22Rv1 (cell line): ENCODE measurements at regions not wholly inside any gene's neighbourhood (a gene's known extent, or its start where the extent isn't known, plus 50 kb on each side); places are given as distances from the start of the nearest gene placed in this dataset.

Experiments
- H3K27ac ChIP-seq: fragments of 450-650 bp; 2 replicates; pipeline ENCODE4 v1.5.1; 2017
- ZFX ChIP-seq: fragments of 450-650 bp; IDR thresholded peaks from 2 replicates; pipeline ENCODE4 v1.6.1; 2017; ENCODE audit warnings: antibody characterized with exemption, borderline replicate concordance
- TF ChIP-seq, protein P1 (sequence below): fragments of 450-650 bp; IDR thresholded peaks from 2 replicates; pipeline ENCODE4 v1.5.1; 2017; ENCODE audit warnings: mild to moderate bottlenecking

DNA sequence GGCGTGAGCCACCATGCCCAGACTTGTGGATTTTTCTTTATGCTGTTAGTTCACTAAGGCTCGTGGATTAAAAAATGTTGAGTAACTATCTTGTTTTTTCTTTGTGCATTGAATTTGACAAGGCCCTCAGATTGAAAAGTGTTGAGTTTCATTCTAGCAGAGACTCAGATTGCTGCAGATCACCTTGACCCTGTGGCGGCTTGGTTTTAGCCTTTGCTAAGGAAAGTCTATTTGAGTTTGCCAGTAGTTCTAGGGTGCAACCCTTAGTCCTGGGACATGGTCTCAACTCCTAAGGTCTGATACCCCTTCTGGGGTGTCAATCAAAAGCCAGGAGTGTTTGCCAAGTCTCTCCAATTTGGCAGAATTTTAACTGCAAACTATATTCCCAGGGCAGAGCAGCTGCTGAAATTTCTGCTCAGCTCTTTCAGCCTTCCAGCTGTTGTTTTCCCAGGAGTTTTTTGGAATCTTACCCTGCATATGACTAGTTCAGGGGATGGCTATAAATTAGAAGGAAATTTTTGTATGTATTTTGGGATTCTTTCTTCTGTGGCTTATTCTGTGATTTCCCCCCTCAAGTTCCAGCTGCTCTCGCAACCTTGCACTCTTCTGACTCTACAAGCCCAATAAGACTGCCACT is 84.3 kb upstream of the HAND1 start:
- TF ChIP-seq ZFX = no peak
- TF ChIP-seq, protein P1, sequence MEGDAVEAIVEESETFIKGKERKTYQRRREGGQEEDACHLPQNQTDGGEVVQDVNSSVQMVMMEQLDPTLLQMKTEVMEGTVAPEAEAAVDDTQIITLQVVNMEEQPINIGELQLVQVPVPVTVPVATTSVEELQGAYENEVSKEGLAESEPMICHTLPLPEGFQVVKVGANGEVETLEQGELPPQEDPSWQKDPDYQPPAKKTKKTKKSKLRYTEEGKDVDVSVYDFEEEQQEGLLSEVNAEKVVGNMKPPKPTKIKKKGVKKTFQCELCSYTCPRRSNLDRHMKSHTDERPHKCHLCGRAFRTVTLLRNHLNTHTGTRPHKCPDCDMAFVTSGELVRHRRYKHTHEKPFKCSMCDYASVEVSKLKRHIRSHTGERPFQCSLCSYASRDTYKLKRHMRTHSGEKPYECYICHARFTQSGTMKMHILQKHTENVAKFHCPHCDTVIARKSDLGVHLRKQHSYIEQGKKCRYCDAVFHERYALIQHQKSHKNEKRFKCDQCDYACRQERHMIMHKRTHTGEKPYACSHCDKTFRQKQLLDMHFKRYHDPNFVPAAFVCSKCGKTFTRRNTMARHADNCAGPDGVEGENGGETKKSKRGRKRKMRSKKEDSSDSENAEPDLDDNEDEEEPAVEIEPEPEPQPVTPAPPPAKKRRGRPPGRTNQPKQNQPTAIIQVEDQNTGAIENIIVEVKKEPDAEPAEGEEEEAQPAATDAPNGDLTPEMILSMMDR = no peak

DNA sequence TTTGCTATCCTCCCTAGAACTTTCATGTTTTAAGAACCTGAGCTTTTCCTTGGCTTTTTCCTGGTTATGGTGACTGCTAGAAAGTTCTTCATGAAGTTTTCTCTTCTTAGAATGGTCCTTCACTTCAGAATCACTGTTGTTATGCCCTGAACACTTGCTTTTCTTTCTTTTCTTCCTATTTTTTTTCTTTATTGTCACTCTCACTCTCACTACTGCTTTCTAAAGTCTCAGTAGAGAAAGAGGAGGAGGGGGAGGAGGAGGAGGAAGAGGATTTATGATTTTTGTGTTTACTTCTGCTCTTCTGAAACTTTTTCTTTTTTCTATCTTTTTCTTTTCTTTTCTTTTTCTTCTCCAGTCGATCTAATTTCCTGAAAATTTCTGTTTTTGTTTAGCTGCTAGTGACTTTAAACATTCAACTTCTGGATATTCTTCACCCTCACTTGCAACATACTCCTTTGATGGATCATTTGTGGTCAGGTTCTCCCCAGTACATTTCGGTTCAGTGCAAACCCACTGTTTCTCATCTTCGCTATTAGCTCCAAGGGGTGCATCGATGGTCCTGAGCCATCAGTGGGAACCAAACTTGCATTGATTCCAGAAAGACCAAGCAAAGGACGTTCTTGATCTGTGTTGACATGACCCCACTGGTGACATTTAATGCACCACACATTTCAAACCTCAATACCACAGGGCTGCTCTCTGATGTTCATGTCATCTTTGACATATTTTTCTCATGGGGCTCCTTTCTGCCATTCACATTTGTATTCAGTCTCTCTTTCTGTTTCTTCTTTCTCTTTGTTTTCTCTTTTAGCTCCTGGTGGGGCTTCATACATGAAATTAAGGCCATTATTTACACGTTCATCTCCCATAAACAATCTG is 81.6 kb upstream of the HAND1 start:
- TF ChIP-seq, protein P1 = no peak
- no peak for TF ChIP-seq ZFX
- no peak overlapping the region for H3K27ac ChIP-seq

More for the DNA sequence above, 84.3 kb upstream of the HAND1 start:
- H3K27ac ChIP-seq = no peak overlapping the region

DNA sequence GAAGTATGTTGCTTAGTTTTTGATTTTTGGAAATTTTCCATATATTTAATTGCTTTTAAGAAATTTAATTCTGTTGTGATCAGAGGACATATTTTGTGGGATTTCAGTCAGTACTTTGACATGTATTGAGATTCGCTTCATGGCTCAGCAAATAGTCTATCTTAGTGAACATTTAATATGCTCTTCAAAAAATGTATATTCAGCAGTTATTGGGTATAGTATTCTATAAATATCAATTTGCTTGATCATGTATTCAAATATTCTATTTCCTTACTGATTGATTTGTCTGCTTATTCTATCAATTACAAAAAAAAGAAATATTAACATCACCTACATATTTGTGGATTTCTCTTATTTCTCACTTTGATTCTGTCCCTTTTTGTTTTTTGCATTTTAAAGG is 79.5 kb upstream of the HAND1 start:
- H3K27ac ChIP-seq = no peak overlapping the region
- no peak for TF ChIP-seq ZFX
- TF ChIP-seq, protein P1 = no peak

DNA sequence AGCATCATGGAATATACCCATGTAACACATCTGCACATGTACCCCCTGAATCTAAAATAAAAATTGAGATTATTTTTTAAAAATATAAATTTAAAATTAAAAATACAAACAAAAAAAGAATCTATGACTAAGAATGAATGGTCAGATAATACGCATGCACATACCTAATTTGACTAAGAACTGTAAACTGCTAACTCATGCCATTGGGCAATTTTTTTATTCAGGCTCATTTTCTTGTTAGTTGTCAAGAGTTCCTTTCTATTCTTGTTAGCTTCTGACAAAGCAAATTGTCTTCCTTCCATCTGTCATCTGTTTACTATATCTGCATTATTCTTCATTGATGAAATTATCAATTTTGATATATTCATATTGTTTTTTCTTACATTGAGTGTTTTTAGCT is 69.5 kb upstream of the HAND1 start:
- no peak for TF ChIP-seq ZFX
- TF ChIP-seq, protein P1 = no peak
- H3K27ac ChIP-seq = no peak overlapping the region

DNA sequence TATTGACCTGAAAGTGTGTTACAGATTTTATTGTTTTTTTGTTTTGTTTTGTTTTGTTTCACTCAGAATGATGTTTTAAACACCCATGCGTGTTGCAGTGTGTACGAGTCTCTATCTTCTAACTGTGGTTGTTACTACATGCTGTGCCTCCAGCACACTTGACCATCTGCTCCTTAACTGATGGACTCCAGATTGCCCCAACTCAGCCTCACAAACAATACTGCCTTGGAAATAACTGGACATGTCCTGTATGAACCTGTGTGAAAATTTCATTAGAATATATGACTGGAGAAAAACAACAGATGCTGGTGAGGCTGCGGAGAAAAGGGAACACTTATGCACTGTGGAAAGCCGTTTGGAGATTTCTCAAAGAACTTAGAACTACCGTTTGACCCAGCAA is 68.7 kb upstream of the HAND1 start:
- no peak overlapping the region for H3K27ac ChIP-seq
- no peak for TF ChIP-seq ZFX
- TF ChIP-seq, protein P1 = no peak

DNA sequence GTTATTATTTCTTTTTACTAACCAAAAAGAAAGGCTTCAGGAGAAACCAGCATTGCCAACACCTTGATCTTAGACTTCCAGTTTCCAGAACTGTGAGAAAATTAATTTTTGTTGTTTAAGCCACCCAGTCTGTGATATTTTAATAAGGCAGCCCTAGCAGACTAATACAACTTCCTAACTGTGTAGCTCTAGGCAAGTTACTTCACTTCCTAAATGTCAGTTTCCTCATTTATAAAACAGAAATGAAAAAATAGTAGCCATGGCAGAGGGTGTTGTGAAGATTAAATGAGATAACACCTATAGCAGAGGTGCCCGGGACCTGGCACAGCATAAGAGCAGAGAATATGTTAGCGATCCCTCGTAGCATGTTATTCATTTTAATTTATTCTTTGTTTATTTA is 66.6 kb upstream of the HAND1 start:
- H3K27ac ChIP-seq = no peak overlapping the region
- TF ChIP-seq, protein P1 = no peak
- no peak for TF ChIP-seq ZFX

DNA sequence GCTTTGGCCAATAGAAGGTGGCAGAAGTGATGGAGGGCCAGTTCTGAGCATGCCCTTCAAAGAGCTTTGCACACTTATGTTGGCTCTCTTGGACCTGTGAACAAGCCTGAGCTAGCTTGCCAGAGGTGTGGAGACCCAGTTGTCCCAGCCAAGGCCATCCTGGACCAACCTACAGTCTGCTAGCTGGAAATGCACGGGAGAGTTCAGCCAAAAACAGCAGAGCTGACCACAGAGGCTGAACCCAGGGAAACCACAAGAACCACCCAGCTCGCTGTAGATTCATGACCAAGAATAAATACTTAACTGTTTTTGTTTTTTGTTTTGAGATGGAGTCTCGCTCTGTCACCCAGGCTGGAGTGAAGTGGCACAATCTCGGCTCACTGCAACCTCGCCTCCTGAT is 65.4 kb upstream of the HAND1 start:
- no peak overlapping the region for H3K27ac ChIP-seq
- TF ChIP-seq ZFX = no peak
- TF ChIP-seq, protein P1 = no peak
